Liver (tissue), 3 donors: ENCODE measurements at regions not wholly inside any gene's neighbourhood (a gene's known extent, or its start where the extent isn't known, plus 50 kb on each side); places are given as distances from the start of the nearest gene placed in this dataset.

ENCODE experiments used
- ATF3 ChIP-seq: IDR thresholded peaks from 2 replicates; pipeline ENCODE4 v1.6.1; 2016; ENCODE audit warnings: antibody characterized with exemption
- FOXA1 ChIP-seq: IDR thresholded peaks from 2 replicates; pipeline ENCODE4 v1.6.1; 2016; ENCODE audit warnings: antibody characterized with exemption
- GABPA ChIP-seq, 2 donors: IDR thresholded peaks in 1 of 2; conservative IDR thresholded peaks in 1 of 2; 2 replicates each; pipeline ENCODE4 v1.6.1; 2016; ENCODE audit warnings: antibody characterized with exemption in 2 of 2, mild to moderate bottlenecking in 1 of 2, moderate library complexity in 1 of 2
- JUND ChIP-seq, 2 donors: IDR thresholded peaks; 2 replicates each; pipeline ENCODE4 v1.6.1; 2016; ENCODE audit warnings: antibody characterized with exemption in 2 of 2
- MAX ChIP-seq: IDR thresholded peaks from 2 replicates; pipeline ENCODE4 v1.6.1; 2016; ENCODE audit warnings: antibody characterized with exemption
- NR2F2 ChIP-seq: IDR thresholded peaks from 2 replicates; pipeline ENCODE4 v1.6.1; 2016; ENCODE audit warnings: antibody characterized with exemption
- RAD21 ChIP-seq, 2 donors: IDR thresholded peaks; 2 replicates each; pipeline ENCODE4 v1.6.1; 2016; ENCODE audit warnings: antibody characterized with exemption in 2 of 2, mild to moderate bottlenecking in 2 of 2
- REST ChIP-seq: IDR thresholded peaks from 2 replicates; pipeline ENCODE4 v1.6.1; 2016; ENCODE audit warnings: antibody characterized with exemption, mild to moderate bottlenecking
- TAF1 ChIP-seq: conservative IDR thresholded peaks from 2 replicates; pipeline ENCODE4 v1.6.1; 2016; ENCODE audit warnings: antibody characterized with exemption, mild to moderate bottlenecking
- YY1 ChIP-seq: IDR thresholded peaks from 2 replicates; pipeline ENCODE4 v1.6.1; 2016; ENCODE audit warnings: antibody characterized with exemption, mild to moderate bottlenecking
- ZBTB33 ChIP-seq: IDR thresholded peaks from 2 replicates; pipeline ENCODE4 v1.6.1; 2016; ENCODE audit warnings: antibody characterized with exemption
- TF ChIP-seq, protein P1 (sequence below): fragments of 150-350 bp; IDR thresholded peaks from 2 replicates; pipeline ENCODE4 v1.5.1; 2017; ENCODE audit warnings: improper control_type of control experiment, low read depth, low read length; ENCODE audit not compliant: missing input control
- donor health status: healthy.
- donor health status: healthy.

DNA sequence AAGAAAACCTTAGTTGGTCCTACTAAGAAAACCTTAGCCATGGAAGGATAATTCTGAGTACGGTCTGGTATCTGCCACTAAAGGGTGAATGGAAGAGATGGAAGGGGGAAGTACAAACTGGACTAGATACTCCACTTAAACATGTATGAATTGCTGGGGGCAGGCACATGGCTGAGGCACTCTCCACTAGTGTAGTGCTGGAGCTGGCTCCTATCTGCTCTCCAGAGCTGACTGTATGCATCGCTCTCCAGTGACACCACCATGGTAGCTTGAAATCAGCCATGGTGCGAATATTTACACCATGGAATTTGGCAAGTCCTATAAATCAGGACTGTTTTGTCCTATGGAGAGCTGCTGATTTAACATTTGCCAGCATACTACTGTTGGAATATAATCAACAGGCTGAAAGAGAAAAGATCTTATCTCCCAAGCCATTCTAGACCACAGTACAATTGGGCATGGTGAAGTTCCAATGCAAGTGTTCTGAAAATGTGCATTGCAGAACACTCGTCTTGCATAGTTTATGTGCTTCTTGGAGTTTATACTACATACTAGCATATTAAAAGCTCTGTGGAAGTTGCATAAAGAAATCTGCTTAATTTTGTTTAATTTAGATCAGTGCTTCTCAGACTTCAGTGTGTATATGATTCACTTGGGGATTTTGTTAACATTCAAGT is 277.4 kb downstream of the TDRD15 start:
- TF ChIP-seq TAF1, result no peak
- TF ChIP-seq, protein P1, sequence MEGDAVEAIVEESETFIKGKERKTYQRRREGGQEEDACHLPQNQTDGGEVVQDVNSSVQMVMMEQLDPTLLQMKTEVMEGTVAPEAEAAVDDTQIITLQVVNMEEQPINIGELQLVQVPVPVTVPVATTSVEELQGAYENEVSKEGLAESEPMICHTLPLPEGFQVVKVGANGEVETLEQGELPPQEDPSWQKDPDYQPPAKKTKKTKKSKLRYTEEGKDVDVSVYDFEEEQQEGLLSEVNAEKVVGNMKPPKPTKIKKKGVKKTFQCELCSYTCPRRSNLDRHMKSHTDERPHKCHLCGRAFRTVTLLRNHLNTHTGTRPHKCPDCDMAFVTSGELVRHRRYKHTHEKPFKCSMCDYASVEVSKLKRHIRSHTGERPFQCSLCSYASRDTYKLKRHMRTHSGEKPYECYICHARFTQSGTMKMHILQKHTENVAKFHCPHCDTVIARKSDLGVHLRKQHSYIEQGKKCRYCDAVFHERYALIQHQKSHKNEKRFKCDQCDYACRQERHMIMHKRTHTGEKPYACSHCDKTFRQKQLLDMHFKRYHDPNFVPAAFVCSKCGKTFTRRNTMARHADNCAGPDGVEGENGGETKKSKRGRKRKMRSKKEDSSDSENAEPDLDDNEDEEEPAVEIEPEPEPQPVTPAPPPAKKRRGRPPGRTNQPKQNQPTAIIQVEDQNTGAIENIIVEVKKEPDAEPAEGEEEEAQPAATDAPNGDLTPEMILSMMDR, result no peak
- no peak for TF ChIP-seq ZBTB33
- TF ChIP-seq GABPA (IDR thresholded peaks at IDR 0.05 in 1 of 2, conservative IDR thresholded peaks at IDR 0.05 in 1 of 2), result no peak
- no peak for TF ChIP-seq MAX
- TF ChIP-seq JUND (IDR thresholded peaks at IDR 0.05), result no peak
- TF ChIP-seq NR2F2, result no peak
- TF ChIP-seq FOXA1, result no peak
- TF ChIP-seq REST, result no peak
- no peak for TF ChIP-seq YY1
- no peak for TF ChIP-seq ATF3
- TF ChIP-seq RAD21 (IDR thresholded peaks at IDR 0.05), result no peak
